GM21526 (cell line): ENCODE measurements at regions not wholly inside any gene's neighbourhood (a gene's known extent, or its start where the extent isn't known, plus 50 kb on each side); places are given as distances from the start of the nearest gene placed in this dataset.
"Not testable (repeated sequence)": the region's sequence is repeated elsewhere in the genome, so short reads cannot be mapped to it uniquely, and the experiment has no call there.

Source experiments
- ATAC-seq: cut with Tn5 transposase; IDR thresholded peaks from one replicate; pipeline ENCODE4 v1.9.1; 2021; ENCODE audit warnings: moderate library complexity; ENCODE audit not compliant: unreplicated experiment, low FRiP score

- no peak for ATAC-seq
Observed at GRCh38 chr13:59024434-59024833, 1139.3 kb downstream of the DIAPH3 start.

DNA sequence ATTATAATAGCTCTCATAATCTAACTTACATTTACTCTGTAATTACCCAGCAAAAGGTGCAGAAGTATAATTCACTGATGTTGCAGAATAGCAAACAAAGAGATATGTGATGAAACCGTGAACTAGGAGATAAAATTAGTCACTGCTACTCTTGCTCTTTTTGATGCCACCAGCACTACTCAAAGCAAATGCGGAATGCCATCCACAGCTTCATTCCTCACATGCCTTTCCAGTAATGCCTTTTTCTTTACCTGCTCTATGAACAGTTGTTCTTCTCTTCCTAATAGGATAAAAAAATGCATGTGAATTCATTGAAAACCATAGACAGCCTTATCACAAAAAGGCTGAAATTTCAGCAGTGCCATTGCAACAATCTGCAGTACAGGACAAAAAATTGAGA is 1129.5 kb downstream of the DIAPH3 start:
- no peak for ATAC-seq

DNA sequence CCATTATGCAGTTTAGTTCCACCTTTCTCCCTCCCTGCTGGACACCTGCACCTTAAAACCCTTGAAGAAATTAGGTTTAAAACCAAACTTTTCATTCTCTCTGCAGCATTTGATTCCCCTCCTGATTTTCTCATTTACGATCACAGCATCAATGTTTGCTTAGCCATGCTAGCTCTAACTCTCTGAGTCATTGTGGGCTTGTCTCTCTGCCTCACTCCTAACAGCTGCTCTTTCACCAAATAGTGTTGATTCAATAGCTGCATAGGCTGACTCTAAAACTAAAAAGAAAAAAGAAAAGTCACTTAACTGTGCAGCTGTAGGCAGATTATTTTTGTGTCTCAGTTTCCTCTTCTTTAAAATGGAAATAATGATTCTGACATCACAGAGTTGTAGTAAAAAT is 1124.9 kb downstream of the DIAPH3 start:
- no peak for ATAC-seq

GRCh38 chr13:59043016-59043415 is 1120.7 kb downstream of the DIAPH3 start:
- no peak for ATAC-seq

GRCh38 chr13:59047546-59047945 is 1116.2 kb downstream of the DIAPH3 start:
- no peak for ATAC-seq

GRCh38 chr13:59061621-59062020 is 1102.1 kb downstream of the DIAPH3 start:
- no peak for ATAC-seq

- no peak for ATAC-seq
Observed at GRCh38 chr13:59064042-59064441, 1099.7 kb downstream of the DIAPH3 start.

DNA sequence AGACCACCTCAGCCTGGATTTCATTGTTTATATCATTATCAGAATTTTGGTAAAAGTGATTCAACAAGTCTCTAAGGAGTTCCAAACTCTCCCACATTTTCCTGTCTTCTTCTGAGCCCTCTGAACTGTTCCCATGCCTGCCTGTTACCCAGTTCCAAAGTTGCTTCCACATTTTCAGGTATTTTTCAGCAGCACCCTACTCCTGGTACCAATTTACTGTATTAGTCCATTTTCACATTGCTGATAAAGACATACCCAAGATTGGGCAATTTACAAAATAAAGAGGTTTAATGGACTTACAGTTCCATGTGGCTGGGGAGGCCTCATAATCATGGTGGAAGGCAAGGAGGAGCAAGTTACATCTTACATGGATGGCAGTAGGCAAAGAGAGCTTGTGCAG is 1087.3 kb downstream of the DIAPH3 start:
- ATAC-seq: not testable (repeated sequence)

GRCh38 chr13:59086147-59086546 is 1077.6 kb downstream of the DIAPH3 start:
- no peak for ATAC-seq

- ATAC-seq: no peak
Observed at GRCh38 chr13:59088716-59089115, 1075.0 kb downstream of the DIAPH3 start.

DNA sequence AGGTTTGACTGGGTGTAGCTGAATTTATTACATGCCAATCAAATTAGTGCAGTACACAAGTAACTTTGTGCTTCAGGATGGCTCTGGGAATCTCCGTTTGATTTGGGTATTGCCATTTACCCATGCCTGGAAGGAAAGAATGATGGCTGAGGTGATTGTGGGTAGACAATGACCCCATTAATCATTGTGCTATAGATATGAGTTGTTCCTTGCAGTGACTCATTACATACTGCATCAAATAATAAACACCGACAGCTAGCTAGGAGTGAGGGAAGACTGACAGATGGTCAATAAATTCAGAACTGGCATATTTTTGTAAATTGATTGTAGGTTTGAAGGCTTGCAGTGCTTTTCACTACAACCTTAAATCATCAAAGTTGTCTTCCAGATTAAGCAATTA is 1069.5 kb downstream of the DIAPH3 start:
- ATAC-seq: no peak

- no peak for ATAC-seq
Observed at GRCh38 chr13:59099182-59099974, 1064.3 kb downstream of the DIAPH3 start.

DNA sequence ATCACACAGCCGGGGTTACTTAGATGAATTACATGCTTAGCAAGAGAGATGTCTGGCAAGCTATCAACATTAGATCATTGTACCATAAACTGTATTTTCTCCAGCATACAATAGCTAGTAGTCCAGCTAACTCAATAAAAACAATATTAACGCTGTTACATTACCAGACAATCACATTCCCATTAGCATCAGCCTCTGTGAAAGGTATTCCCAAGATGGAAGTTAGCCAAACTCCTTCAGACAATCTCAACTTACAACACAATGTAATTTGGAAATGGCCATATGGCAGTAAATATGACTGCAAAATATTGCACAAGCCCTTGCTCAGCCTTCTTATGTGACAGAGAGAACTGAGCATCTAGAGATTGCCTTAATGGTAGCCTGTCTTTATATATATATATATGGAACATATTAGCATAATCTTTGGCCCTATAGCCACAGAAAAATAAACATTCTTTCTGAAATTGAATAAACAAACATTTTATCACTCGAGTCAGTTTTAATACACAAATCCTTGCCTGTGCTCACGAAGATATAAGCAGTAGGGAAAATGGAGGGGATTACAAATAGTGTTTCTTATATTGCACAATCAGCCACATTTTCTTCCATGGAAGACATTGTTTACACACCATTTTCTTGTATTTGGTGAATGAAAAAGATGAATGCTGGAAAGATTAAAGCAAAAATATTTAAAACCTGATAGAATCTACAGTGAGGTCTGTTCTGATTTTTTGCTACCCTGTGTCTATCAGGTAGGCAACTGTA is 1060.5 kb downstream of the DIAPH3 start:
- no peak for ATAC-seq

DNA sequence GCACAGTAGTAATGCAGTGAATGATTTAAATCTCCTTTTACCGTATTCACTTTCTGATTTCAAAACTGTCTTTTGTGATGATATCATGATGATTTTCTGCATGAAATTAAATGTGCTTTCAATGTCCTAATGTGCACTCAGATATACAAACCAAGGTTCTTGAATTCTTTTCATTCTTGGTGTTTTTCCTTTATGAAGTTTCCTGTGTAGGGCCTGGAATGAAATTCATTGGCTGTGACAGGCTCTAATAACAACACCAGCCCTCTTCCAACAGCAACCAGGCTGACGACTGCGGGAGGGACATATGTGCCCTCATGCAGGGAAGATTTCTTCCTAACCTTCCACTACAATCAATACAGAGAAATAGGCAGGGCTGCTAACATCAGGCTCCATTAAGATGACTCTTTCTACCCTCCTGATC is 1052.0 kb downstream of the DIAPH3 start:
- no peak for ATAC-seq

DNA sequence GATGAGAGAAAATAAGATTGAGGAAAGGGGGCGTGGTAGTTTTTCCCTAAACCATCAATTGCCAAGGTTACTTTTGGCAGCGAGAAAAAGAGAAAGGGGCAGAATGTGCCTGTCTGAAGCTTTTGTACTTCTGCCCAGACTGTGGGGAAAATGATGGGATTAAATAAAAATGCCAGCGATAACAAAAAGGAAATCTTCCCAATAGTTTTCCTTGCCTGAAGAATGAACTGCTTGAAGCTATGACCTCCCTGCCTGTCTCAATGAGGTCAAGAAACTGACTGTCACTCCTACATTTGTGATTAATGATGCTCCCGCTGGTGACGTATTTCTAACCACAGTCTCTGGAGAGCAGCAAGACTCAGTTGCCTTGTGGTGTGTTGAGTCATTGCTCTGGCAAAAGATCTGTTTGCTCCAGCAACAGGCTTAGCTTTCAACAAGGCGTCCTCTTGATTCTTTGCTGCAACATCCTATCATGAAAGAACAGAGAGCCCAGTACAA is 1051.5 kb downstream of the DIAPH3 start:
- no peak for ATAC-seq

GRCh38 chr13:59119475-59119874 is 1044.3 kb downstream of the DIAPH3 start:
- ATAC-seq: no peak

- ATAC-seq: no peak
Observed at GRCh38 chr13:59120297-59120843, 1043.4 kb downstream of the DIAPH3 start.

GRCh38 chr13:59121507-59121906 is 1042.2 kb downstream of the DIAPH3 start:
- no peak for ATAC-seq

- ATAC-seq: no peak
Observed at GRCh38 chr13:59126474-59126873, 1037.3 kb downstream of the DIAPH3 start.

GRCh38 chr13:59133903-59134302 is 1029.8 kb downstream of the DIAPH3 start:
- no peak for ATAC-seq

DNA sequence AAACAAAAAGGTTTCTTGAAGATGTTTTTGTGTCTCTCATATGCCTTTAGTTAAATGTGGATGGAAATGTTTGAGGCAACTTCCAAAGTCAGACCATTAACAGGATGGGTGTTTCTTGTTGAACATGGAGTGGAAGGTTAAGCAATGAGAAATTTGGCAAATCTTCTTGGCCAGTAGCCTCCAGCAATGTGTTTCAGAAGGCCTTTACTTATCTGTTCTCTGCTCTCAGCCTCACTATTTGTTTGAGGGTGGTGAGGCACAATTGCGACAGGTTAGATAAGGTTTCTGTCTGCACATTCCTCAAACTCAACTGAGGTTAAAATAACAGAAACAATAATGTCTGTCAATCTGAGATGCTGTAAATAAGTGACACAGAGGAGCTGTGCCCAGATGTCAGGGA is 1019.0 kb downstream of the DIAPH3 start:
- ATAC-seq: no peak
